Activated T-helper 1 cell treated with anti-CD3 and anti-CD28 coated beads, Interleukin-12 subunit alpha, Interleukin-12 subunit beta, Interleukin-2, Interleukin-4 antibody, amounts not matched to agents 30 ng/mL and 10 ng/mL and 1 ng/mL, durations not matched to agents 14 hours and 24 hours and 36 hours (primary cell): ENCODE measurements at regions not wholly inside any gene's neighbourhood (a gene's known extent, or its start where the extent isn't known, plus 50 kb on each side); places are given as distances from the start of the nearest gene placed in this dataset.

Source experiments
- DNase-seq: peaks from one replicate; pipeline ENCODE4 v3.0.0; 2021; ENCODE audit warnings: low spot score
- H3K27ac Mint-ChIP-seq: one replicate; pipeline ENCODE4 v1.8.0; 2021; ENCODE audit warnings: mild to moderate bottlenecking, mixed read lengths
- H3K27me3 Mint-ChIP-seq: one replicate; pipeline ENCODE4 v1.8.0; 2022; ENCODE audit warnings: mild to moderate bottlenecking, moderate library complexity, mixed read lengths; ENCODE audit not compliant: insufficient read depth
- H3K36me3 Mint-ChIP-seq: one replicate; pipeline ENCODE4 v1.8.0; 2021; ENCODE audit warnings: low read depth, mixed read lengths
- H3K4me1 Mint-ChIP-seq: one replicate; pipeline ENCODE4 v1.8.0; 2021; ENCODE audit warnings: low read depth, mixed read lengths
- H3K4me3 Mint-ChIP-seq: one replicate; pipeline ENCODE4 v1.8.0; 2021; ENCODE audit warnings: mild to moderate bottlenecking, moderate library complexity, mixed read lengths
- H3K9me3 Mint-ChIP-seq: one replicate; pipeline ENCODE4 v1.8.0; 2021; ENCODE audit warnings: mixed read lengths
- intact Hi-C: fragments of 100-400 bp; cut with micrococcal nuclease; formaldehyde crosslinking; loops from one replicate; pipeline ENCODE4 v1.15.1; 2024

DNA sequence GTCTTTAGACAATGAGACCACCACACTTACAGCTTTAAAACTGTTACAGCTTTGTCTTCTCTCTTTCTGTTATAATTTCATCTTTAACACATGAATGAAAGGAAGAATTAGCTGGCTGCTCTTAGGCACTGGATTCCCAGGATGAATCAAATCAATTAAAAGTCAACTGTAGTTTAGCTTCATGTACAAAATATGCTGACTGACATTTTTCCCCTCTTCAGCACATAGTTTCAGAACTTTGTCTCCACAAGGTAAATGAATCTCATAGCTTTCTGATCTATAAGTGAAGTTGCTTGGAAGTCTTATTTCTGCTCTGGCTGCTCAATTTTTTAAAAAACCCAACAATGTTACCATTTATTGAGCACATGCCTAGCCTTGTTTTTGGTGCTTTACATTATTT, 293.8 kb downstream of the GRIN2B start:
- intact Hi-C loops: no loop called here
- Mint-ChIP-seq H3K4me1 (no peaks in the 10 kb centered on the region), H3K27ac (no peak overlapping the region), H3K9me3 (no peaks in the 10 kb centered on the region), H3K36me3 (no peaks in the 10 kb centered on the region), H3K4me3 (no peak overlapping the region), H3K27me3 (peaks cover 8% of the 10 kb centered on the region)
- no peak for DNase-seq

DNA sequence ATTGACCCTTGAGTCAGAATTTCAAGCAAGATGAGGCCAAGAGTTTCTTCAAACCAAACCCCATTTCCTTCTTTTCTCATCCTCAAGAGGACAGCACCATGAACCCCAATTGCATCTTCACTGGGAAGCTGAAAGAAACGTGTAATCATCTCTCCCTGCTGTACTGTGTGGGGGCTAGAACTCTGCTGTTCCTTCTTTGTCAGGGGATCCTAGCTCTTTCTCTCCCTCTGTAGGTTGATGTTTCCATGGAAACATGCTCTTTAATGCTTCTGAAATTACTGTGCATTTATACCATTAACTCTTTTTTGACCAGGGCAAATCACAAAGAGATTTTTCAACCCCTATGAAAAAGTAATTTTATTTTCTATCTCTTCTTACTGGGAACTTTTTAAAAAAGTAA, 295.1 kb downstream of the GRIN2B start:
- Mint-ChIP-seq H3K9me3 (no peaks in the 10 kb centered on the region), H3K27me3 (peaks cover 8% of the 10 kb centered on the region), H3K27ac (no peak overlapping the region), H3K4me3 (no peak overlapping the region), H3K4me1 (no peaks in the 10 kb centered on the region), H3K36me3 (no peaks in the 10 kb centered on the region)
- intact Hi-C loops: no loop called here
- no peak for DNase-seq

DNA sequence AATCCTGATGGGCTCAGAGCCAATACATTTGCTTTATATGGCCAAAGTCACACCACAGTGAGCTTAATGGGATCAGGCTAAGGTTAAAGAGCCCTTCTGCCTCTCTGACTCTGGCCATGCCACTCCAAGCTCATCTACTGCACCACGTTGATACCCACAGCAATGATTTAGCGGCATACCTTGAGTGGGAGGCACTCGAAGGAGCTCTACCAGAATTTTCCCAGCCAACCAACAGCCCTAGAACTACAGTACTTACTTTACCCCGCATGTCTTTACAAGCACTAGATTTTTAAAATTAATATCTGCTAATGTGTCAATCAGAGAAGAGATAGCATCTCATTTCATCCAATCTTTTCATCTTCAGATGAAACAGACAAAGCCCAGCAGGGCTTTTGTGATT, 300.5 kb downstream of the GRIN2B start:
- no peaks in the 10 kb centered on the region for H3K36me3 Mint-ChIP-seq
- intact Hi-C loops: no loop called here
- H3K4me1 Mint-ChIP-seq: no peaks in the 10 kb centered on the region
- H3K9me3 Mint-ChIP-seq: no peaks in the 10 kb centered on the region
- H3K4me3 Mint-ChIP-seq: no peak overlapping the region
- no peak for DNase-seq
- H3K27ac Mint-ChIP-seq: no peak overlapping the region
- peaks cover 2% of the 10 kb centered on the region for H3K27me3 Mint-ChIP-seq

DNA sequence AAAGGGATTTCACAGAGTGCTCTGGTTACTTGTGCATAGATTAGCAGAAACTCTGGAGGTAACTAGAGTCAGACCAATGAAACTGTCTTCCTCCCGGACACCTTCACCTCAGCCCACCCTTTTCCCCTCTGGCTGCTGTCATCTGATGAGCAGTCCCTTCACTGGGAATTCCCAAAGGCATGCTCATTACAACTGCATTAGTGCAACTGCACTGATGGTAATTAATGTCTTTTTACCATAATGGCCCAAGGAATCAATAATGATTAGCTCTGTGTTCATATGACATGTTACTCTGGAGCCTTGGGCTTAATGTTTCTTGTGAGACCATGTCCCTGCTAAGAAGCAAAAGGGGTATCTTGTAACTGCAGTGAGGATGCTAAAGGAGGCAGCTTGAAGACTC, 304.5 kb downstream of the GRIN2B start:
- Mint-ChIP-seq H3K27me3 (peaks cover 2% of the 10 kb centered on the region), H3K4me3 (no peak overlapping the region), H3K36me3 (no peaks in the 10 kb centered on the region), H3K9me3 (no peaks in the 10 kb centered on the region), H3K4me1 (no peaks in the 10 kb centered on the region), H3K27ac (no peak overlapping the region)
- intact Hi-C loops: no loop called here
- no peak for DNase-seq

DNA sequence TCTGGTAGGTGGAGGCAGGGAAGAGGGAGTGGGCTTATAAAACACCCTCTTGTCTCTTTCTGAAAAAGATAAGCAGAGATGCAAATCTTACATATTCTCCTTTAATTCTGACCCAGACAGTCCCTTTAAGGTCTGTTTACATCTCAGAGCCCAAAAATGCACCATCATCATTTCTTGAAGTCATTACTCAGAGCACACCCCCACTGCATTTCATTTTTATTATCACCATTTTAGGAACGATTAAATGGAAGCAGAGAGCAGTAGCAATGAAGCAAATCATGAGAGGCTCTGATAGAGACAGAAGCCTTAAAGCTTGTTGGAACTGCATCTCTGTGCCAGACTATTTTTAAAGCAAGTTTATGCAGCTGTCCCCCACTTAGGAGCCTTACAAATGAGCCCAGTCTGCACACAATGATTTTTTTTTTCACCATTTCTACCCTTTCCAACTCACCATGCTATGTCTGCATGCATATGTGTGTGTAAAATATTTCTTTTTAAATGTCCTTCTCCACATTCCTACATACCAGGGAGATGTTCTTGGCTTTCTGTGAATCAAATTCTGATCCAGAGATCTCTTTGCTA, 311.0 kb downstream of the GRIN2B start:
- Mint-ChIP-seq H3K27ac (no peak overlapping the region), H3K4me3 (no peak overlapping the region), H3K27me3 (no peaks in the 10 kb centered on the region)

DNA sequence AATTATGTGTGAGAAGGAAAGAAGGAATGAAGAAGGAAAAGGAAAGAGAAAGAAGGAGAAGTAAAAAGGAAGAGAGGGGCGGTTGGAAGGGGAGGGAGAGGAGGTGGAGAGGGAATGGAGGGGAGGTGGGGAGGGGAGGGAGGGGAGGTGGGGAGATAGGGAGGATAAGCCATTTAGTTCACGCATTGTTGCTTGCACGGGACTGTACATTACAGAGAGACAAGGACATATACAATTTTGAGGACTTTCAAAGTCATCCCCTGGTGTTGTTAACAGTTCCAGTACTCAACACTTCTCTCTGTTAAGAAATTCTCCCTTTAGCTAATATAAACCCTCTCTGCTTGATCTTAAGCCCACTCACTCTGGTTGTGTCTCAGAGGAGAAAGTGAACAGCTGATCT, 312.5 kb downstream of the GRIN2B start:
- Mint-ChIP-seq H3K4me3 (no peak overlapping the region), H3K27ac (no peak overlapping the region), H3K27me3 (peaks cover 2% of the 10 kb centered on the region), H3K4me1 (no peaks in the 10 kb centered on the region), H3K9me3 (no peaks in the 10 kb centered on the region), H3K36me3 (no peaks in the 10 kb centered on the region)
- no peak for DNase-seq
- intact Hi-C loops: loop anchor here (10.0 kb wide), 1 partner anchor 496 kb away; no protein-coding TSS in a partner anchor

More for the DNA sequence above, 311.0 kb downstream of the GRIN2B start:
- intact Hi-C loops: no loop called here
- Mint-ChIP-seq H3K36me3 (no peaks in the 10 kb centered on the region), H3K9me3 (no peaks in the 10 kb centered on the region), H3K4me1 (no peaks in the 10 kb centered on the region)
- no peak for DNase-seq

DNA sequence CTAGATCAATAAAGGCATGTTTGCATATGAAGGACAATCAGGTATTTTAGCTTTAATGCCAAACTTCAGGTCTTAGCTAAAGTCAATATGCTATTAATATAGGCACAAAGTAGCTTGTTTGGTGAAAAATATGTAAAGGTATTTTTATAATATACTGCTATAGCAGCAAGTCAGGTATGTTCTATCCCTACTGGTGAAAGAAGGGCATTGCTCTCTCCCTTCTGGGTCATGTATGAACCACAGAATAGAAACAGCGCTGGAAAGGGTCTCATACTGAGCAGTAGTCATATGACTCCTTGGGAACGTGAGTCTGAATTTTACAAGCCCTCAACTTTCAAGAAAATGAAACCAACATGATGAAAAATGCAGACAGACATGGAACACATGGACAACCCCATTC, 314.6 kb downstream of the GRIN2B start:
- Mint-ChIP-seq H3K27me3 (peaks cover 2% of the 10 kb centered on the region), H3K36me3 (no peaks in the 10 kb centered on the region), H3K4me1 (no peaks in the 10 kb centered on the region), H3K27ac (no peak overlapping the region), H3K9me3 (no peaks in the 10 kb centered on the region), H3K4me3 (no peak overlapping the region)
- intact Hi-C loops: loop anchor here (10.0 kb wide), 1 partner anchor 498 kb away; no protein-coding TSS in a partner anchor
- no peak for DNase-seq

DNA sequence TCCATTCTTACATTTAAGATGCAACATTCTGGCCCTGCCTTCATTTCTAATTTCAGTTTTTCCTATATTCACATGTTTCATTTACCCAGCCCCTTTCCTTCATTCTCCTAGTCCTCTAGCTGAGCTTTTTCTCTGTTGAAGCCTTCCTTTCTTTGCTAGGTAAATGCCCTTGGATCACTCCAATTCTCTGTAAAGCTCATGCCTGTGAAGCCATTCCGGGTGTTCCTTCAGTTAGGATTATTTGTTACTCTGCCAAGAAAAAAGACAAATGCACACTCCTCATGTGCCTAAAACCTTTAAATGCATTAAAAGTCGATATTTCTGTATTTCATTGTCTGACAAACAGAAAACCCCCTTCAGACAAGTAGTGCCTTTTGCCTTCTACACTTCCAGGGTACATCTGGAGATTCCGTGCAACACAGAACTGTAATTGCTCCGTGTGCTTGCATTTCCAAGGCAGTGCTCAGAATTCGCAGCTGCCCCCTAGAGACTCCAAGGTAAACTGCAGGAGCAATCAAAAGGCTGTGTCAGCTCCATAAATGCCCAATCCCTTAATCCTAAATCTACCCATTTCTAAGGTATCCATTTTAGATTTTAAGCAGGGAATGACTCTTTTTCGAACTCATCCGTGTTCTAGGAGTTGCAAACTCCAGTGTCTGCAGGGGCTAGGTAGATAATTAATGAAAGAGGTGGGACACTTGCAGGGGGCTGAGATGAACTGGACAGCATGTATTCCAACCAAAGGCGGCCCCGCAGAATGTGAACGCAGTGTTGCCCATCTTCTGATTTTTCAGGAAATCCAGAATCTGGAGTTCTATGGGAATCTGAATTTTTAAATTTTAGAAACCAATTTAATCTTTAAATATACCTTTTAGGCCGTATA, 320.2 kb downstream of the GRIN2B start:
- Mint-ChIP-seq H3K4me3 (no peak overlapping the region), H3K4me1 (no peaks in the 10 kb centered on the region), H3K9me3 (no peaks in the 10 kb centered on the region), H3K27ac (no peak overlapping the region), H3K27me3 (peaks cover 6% of the 10 kb centered on the region), H3K36me3 (no peaks in the 10 kb centered on the region)
- no peak for DNase-seq
- intact Hi-C loops: loop anchor here (5.0 to 10.0 kb wide), 4 partner anchors 299 to 744 kb away; no protein-coding TSS in a partner anchor

DNA sequence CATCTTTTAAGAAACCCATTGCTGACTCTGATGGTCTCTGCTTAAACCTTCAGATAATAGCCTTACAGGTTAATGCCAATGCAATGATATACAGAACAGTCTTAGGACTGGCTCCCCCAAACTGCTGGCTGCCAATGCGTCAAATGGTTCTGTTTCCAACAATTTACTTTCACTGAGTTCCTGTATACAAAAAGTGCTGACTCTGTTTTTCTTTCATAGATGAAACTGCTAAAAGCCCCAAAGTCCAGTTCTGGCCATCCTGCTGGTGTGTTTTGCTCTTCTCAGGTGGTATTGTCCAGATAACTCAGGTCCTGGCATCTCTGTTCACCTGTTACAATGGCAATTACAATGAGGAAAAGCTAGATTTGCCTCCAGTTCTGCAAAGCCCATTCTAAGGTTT, 326.9 kb downstream of the GRIN2B start:
- Mint-ChIP-seq H3K9me3 (no peaks in the 10 kb centered on the region), H3K4me3 (no peak overlapping the region), H3K27ac (no peak overlapping the region), H3K27me3 (no peaks in the 10 kb centered on the region), H3K36me3 (no peaks in the 10 kb centered on the region), H3K4me1 (no peaks in the 10 kb centered on the region)
- intact Hi-C loops: no loop called here
- no peak for DNase-seq

DNA sequence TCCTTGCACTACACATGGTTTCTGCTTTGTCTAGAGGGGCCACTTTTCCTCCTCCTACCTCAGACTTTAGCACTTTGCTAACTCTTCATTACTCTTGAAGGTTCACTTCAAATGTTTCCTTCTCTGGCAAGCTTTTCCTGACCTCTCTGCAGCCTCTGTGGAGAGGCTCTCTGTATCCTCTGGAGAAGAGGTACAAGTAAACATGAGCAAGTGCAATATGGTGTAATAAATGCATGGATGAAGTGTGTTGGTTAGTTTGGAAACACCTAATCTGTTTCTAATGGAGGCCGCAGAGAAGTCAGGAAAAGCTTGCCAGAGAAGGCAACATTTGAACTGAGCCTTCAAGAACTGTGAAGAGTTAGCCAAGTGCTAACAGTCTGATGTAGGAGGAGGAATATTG, 329.3 kb downstream of the GRIN2B start:
- Mint-ChIP-seq H3K4me1 (no peaks in the 10 kb centered on the region), H3K9me3 (no peaks in the 10 kb centered on the region), H3K27ac (no peak overlapping the region), H3K4me3 (no peak overlapping the region), H3K27me3 (no peaks in the 10 kb centered on the region), H3K36me3 (no peaks in the 10 kb centered on the region)
- DNase-seq: no peak
- intact Hi-C loops: no loop called here

DNA sequence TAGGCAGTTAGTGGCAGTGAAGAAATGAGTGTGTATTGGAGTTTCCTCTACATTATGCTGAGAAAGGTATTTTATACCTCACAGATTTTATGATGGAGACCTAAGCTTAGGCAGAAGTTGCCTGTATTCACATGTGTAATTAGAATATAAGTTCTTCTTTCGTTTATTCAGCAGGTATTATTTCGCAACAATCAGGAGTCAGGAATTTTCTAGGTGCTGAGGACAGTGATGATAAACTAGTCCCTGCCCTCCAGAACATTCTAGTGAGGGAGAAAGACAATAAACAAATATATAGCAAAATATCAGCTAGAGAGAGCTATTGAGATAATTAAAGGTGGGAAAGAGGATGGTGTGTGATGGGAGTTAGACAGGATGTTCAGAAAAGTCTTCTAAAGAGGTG, 345.7 kb downstream of the GRIN2B start:
- H3K4me3 Mint-ChIP-seq: no peak overlapping the region
- no peaks in the 10 kb centered on the region for H3K4me1 Mint-ChIP-seq
- H3K9me3 Mint-ChIP-seq: no peaks in the 10 kb centered on the region
- no peaks in the 10 kb centered on the region for H3K36me3 Mint-ChIP-seq
- no peak overlapping the region for H3K27ac Mint-ChIP-seq
- DNase-seq: no peak
- no peaks in the 10 kb centered on the region for H3K27me3 Mint-ChIP-seq
- intact Hi-C loops: no loop called here

DNA sequence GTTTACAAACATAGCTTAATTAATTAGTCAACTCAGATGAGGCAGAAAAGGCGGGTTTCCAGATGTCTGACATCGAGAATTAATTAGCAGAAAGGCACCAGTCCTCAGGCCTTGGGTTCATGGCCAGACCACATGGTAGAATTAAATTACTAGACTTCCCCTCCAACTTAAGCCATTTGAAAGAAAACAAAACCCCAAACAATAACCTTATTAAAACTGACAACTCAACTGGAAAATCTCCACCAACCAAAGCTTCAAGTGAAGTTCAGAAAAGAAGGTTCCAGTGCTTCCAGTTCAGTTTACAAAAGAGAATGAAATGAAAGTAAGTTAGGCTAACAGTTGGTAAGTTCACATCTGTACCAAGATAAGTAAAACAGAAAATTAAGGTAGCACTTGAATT, 349.5 kb downstream of the GRIN2B start:
- H3K4me1 Mint-ChIP-seq: no peaks in the 10 kb centered on the region
- no peak overlapping the region for H3K4me3 Mint-ChIP-seq
- no peaks in the 10 kb centered on the region for H3K9me3 Mint-ChIP-seq
- H3K27me3 Mint-ChIP-seq: peaks cover 4% of the 10 kb centered on the region
- H3K36me3 Mint-ChIP-seq: no peaks in the 10 kb centered on the region
- no peak for DNase-seq
- intact Hi-C loops: no loop called here
- no peak overlapping the region for H3K27ac Mint-ChIP-seq

DNA sequence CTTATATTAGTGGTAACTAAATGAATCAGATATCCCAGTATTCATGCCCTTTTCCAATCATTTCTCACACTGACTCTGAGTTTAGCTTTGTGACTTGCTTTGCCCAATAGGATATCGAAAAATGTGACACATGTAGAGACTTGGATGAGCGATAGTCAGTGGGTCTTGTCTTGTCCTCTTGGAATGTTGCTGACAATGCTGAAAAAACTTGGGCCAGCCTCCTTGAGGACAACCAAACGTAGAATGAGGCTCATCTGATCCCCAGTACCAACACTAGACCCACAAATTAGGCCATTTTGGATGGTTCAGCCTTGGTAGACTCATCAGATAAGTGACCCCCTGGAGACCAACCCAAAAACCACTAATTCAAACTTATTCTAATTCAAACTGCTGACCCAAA, 351.0 kb downstream of the GRIN2B start:
- Mint-ChIP-seq H3K9me3 (no peaks in the 10 kb centered on the region), H3K27me3 (peaks cover 4% of the 10 kb centered on the region), H3K36me3 (no peaks in the 10 kb centered on the region), H3K4me1 (no peaks in the 10 kb centered on the region), H3K4me3 (no peak overlapping the region), H3K27ac (no peak overlapping the region)
- intact Hi-C loops: no loop called here
- DNase-seq: no peak
